ENCODE measurements at regions not wholly inside any gene's neighbourhood (a gene's known extent, or its start where the extent isn't known, plus 50 kb on each side); places are given as distances from the start of the nearest gene placed in this dataset.

DNA sequence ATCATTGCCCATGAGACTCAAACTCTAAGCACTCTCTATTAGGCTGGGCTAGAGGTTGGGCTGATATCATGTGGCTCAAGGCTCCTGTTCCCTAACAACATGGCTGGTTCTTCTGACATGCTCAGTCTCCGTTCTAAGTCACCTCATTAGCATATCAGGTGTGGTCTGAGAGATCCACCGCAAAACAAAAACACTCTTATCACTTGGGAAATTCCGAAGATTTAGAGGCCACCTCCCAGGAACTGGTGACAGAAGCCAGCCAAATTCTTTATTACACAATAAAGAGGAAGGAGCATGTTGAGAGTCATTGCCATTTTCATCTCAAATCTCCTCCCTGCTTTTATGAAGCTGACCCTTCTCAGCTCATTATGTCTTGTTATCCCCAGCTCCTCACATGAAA lies 107.6 kb downstream of the MSX2 start:
- Histone ChIP-seq H2BK15ac (ENCODE audit: low read length) (no peak overlapping the region), H4K8ac (ENCODE audit: low read depth, low read length) (no peak overlapping the region), H3K4me3 (ENCODE audit: low read length in 2 of 2) (no peak overlapping the region), H3K14ac (ENCODE audit: low read length) (no peak overlapping the region), H2BK120ac (ENCODE audit: low read depth, low read length) (no peak overlapping the region), H2BK12ac (ENCODE audit: low read length) (no peak overlapping the region), H2AK5ac (ENCODE audit: low read depth, low read length) (no peak overlapping the region), H4K91ac (ENCODE audit: low read depth, low read length, poor library complexity) (no peak overlapping the region), H3K27me3 (ENCODE audit: control insufficient read depth in 3 of 3, insufficient read depth in 3 of 3, low read depth in 1 of 3, low read length in 3 of 3) (no peaks in the 10 kb centered on the region), H3K4me1 (ENCODE audit: control insufficient read depth in 2 of 2, insufficient read depth in 1 of 2, low read depth in 1 of 2, low read length in 2 of 2) (no peaks in the 10 kb centered on the region), H3K23ac (ENCODE audit: low read depth, low read length, poor library complexity) (no peak overlapping the region), H3K36me3 (replicated peaks in 1 of 2; ENCODE audit: control insufficient read depth in 2 of 2, insufficient read depth in 2 of 2, low read length in 2 of 2) (no peaks in the 10 kb centered on the region), H2BK5ac (ENCODE audit: low read length) (no peak overlapping the region), H3K9me3 (replicated peaks in 1 of 2; ENCODE audit: control insufficient read depth in 2 of 2, insufficient read depth in 1 of 2, low read depth in 1 of 2, low read length in 2 of 2) (no peaks in the 10 kb centered on the region), H3K4me2 (ENCODE audit: insufficient read depth, low read length, poor library complexity, severe bottlenecking) (no peak overlapping the region), H3K79me1 (ENCODE audit: low read depth, low read length) (no peaks in the 10 kb centered on the region), H3K27ac (replicated peaks; ENCODE audit: low read length) (no peak overlapping the region), H3K9ac (ENCODE audit: low read depth, low read length, poor library complexity) (no peak overlapping the region), H2AFZ (ENCODE audit: low read length) (no peak overlapping the region), H3K4ac (ENCODE audit: low read length) (no peak overlapping the region), H3K18ac (ENCODE audit: low read length) (no peak overlapping the region)
- no peak for DNase-seq (ENCODE audit: low spot score)
- WGBS, 2 donors (ENCODE audit: extremely low coverage in 2 of 2, insufficient read length in 2 of 2, insufficient replicate concordance in 1 of 2) = no CpG with 5 or more reads among the region's 3 CpGs

- DNase-seq (ENCODE audit: low spot score) = no peak
- Histone ChIP-seq H3K4me3 (ENCODE audit: low read length in 2 of 2) (no peak overlapping the region), H3K9ac (ENCODE audit: low read depth, low read length, poor library complexity) (no peak overlapping the region), H2AK5ac (ENCODE audit: low read depth, low read length) (no peak overlapping the region), H3K14ac (ENCODE audit: low read length) (no peak overlapping the region), H3K23ac (ENCODE audit: low read depth, low read length, poor library complexity) (no peak overlapping the region), H3K4ac (ENCODE audit: low read length) (no peak overlapping the region), H2BK5ac (ENCODE audit: low read length) (no peak overlapping the region), H4K8ac (ENCODE audit: low read depth, low read length) (no peak overlapping the region), H3K36me3 (replicated peaks in 1 of 2; ENCODE audit: control insufficient read depth in 2 of 2, insufficient read depth in 2 of 2, low read length in 2 of 2) (no peaks in the 10 kb centered on the region), H3K27me3 (ENCODE audit: control insufficient read depth in 3 of 3, insufficient read depth in 3 of 3, low read depth in 1 of 3, low read length in 3 of 3) (no peaks in the 10 kb centered on the region), H3K4me2 (ENCODE audit: insufficient read depth, low read length, poor library complexity, severe bottlenecking) (no peak overlapping the region), H3K4me1 (ENCODE audit: control insufficient read depth in 2 of 2, insufficient read depth in 1 of 2, low read depth in 1 of 2, low read length in 2 of 2) (no peaks in the 10 kb centered on the region), H2BK12ac (ENCODE audit: low read length) (no peak overlapping the region), H2BK15ac (ENCODE audit: low read length) (no peak overlapping the region), H3K79me1 (ENCODE audit: low read depth, low read length) (no peaks in the 10 kb centered on the region), H3K27ac (replicated peaks; ENCODE audit: low read length) (no peak overlapping the region), H3K9me3 (replicated peaks in 1 of 2; ENCODE audit: control insufficient read depth in 2 of 2, insufficient read depth in 1 of 2, low read depth in 1 of 2, low read length in 2 of 2) (no peaks in the 10 kb centered on the region), H2AFZ (ENCODE audit: low read length) (no peak overlapping the region), H4K91ac (ENCODE audit: low read depth, low read length, poor library complexity) (no peak overlapping the region), H2BK120ac (ENCODE audit: low read depth, low read length) (no peak overlapping the region), H3K18ac (ENCODE audit: low read length) (no peak overlapping the region)
- no CpG with 5 or more reads among the region's 2 CpGs for whole genome bisulfite sequencing, 2 donors (ENCODE audit: extremely low coverage in 2 of 2, insufficient read length in 2 of 2, insufficient replicate concordance in 1 of 2)
Measured at GRCh38 chr5:174831031-174831660, 106.8 kb downstream of the MSX2 start.

DNA sequence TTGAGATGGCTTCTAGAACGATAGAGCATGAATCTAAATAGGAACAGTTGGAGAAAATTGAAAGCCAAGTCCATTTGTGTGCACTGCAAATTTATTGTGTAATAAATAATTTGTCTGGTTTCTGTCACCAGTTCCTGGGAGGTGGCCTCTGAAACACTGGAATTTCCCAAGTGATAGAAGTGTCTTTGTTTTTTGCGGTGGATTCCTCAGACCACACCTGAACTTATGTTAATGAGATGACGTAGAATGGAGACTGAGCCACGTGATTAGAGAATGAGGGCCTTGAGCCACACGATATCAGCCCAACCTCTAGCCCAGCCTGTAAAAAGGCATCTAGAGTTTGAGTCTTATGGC lies 105.1 kb downstream of the MSX2 start:
- WGBS, 2 donors (ENCODE audit: extremely low coverage in 2 of 2, insufficient read length in 2 of 2, insufficient replicate concordance in 1 of 2) = no CpG with 5 or more reads among the region's 5 CpGs

GRCh38 chr5:174828804-174829510 lies 104.6 kb downstream of the MSX2 start:
- H3K27ac ChIP-seq (replicated peaks; ENCODE audit: low read length) = no peak overlapping the region
- no peak for DNase-seq (ENCODE audit: low spot score)

More for the DNA sequence above, 105.1 kb downstream of the MSX2 start:
- Histone ChIP-seq H3K9ac (ENCODE audit: low read depth, low read length, poor library complexity) (no peak overlapping the region), H3K27me3 (ENCODE audit: control insufficient read depth in 3 of 3, insufficient read depth in 3 of 3, low read depth in 1 of 3, low read length in 3 of 3) (no peaks in the 10 kb centered on the region), H2BK12ac (ENCODE audit: low read length) (no peak overlapping the region), H3K36me3 (replicated peaks in 1 of 2; ENCODE audit: control insufficient read depth in 2 of 2, insufficient read depth in 2 of 2, low read length in 2 of 2) (no peaks in the 10 kb centered on the region), H3K14ac (ENCODE audit: low read length) (no peak overlapping the region), H2AK5ac (ENCODE audit: low read depth, low read length) (no peak overlapping the region), H2BK5ac (ENCODE audit: low read length) (no peak overlapping the region), H3K4me2 (ENCODE audit: insufficient read depth, low read length, poor library complexity, severe bottlenecking) (no peak overlapping the region), H3K4ac (ENCODE audit: low read length) (no peak overlapping the region), H3K23ac (ENCODE audit: low read depth, low read length, poor library complexity) (no peak overlapping the region), H3K9me3 (replicated peaks in 1 of 2; ENCODE audit: control insufficient read depth in 2 of 2, insufficient read depth in 1 of 2, low read depth in 1 of 2, low read length in 2 of 2) (no peaks in the 10 kb centered on the region), H4K8ac (ENCODE audit: low read depth, low read length) (no peak overlapping the region), H3K79me1 (ENCODE audit: low read depth, low read length) (no peaks in the 10 kb centered on the region), H2AFZ (ENCODE audit: low read length) (no peak overlapping the region), H3K4me1 (ENCODE audit: control insufficient read depth in 2 of 2, insufficient read depth in 1 of 2, low read depth in 1 of 2, low read length in 2 of 2) (no peaks in the 10 kb centered on the region), H2BK15ac (ENCODE audit: low read length) (no peak overlapping the region), H3K27ac (replicated peaks; ENCODE audit: low read length) (no peak overlapping the region), H3K18ac (ENCODE audit: low read length) (no peak overlapping the region), H2BK120ac (ENCODE audit: low read depth, low read length) (no peak overlapping the region), H4K91ac (ENCODE audit: low read depth, low read length, poor library complexity) (no peak overlapping the region), H3K4me3 (ENCODE audit: low read length in 2 of 2) (no peak overlapping the region)
- no peak for DNase-seq (ENCODE audit: low spot score)

More at GRCh38 chr5:174828804-174829510, 104.6 kb downstream of the MSX2 start:
- Histone ChIP-seq H3K9me3 (replicated peaks in 1 of 2; ENCODE audit: control insufficient read depth in 2 of 2, insufficient read depth in 1 of 2, low read depth in 1 of 2, low read length in 2 of 2) (no peaks in the 10 kb centered on the region), H3K27me3 (ENCODE audit: control insufficient read depth in 3 of 3, insufficient read depth in 3 of 3, low read depth in 1 of 3, low read length in 3 of 3) (no peaks in the 10 kb centered on the region), H2BK120ac (ENCODE audit: low read depth, low read length) (no peak overlapping the region), H2AK5ac (ENCODE audit: low read depth, low read length) (no peak overlapping the region), H4K91ac (ENCODE audit: low read depth, low read length, poor library complexity) (no peak overlapping the region), H3K9ac (ENCODE audit: low read depth, low read length, poor library complexity) (no peak overlapping the region), H3K14ac (ENCODE audit: low read length) (no peak overlapping the region), H4K8ac (ENCODE audit: low read depth, low read length) (no peak overlapping the region), H3K4me3 (ENCODE audit: low read length in 2 of 2) (no peak overlapping the region), H3K23ac (ENCODE audit: low read depth, low read length, poor library complexity) (no peak overlapping the region), H2AFZ (ENCODE audit: low read length) (no peak overlapping the region), H2BK5ac (ENCODE audit: low read length) (no peak overlapping the region), H3K4ac (ENCODE audit: low read length) (no peak overlapping the region), H3K4me1 (ENCODE audit: control insufficient read depth in 2 of 2, insufficient read depth in 1 of 2, low read depth in 1 of 2, low read length in 2 of 2) (no peaks in the 10 kb centered on the region), H2BK15ac (ENCODE audit: low read length) (no peak overlapping the region), H2BK12ac (ENCODE audit: low read length) (no peak overlapping the region), H3K18ac (ENCODE audit: low read length) (no peak overlapping the region), H3K4me2 (ENCODE audit: insufficient read depth, low read length, poor library complexity, severe bottlenecking) (no peak overlapping the region), H3K36me3 (replicated peaks in 1 of 2; ENCODE audit: control insufficient read depth in 2 of 2, insufficient read depth in 2 of 2, low read length in 2 of 2) (no peaks in the 10 kb centered on the region), H3K79me1 (ENCODE audit: low read depth, low read length) (no peaks in the 10 kb centered on the region)
- WGBS, 2 donors (ENCODE audit: extremely low coverage in 2 of 2, insufficient read length in 2 of 2, insufficient replicate concordance in 1 of 2) = no CpG with 5 or more reads among the region's 10 CpGs

Measured in neuronal stem cell (in vitro differentiated cells).